ENCODE measurements at regions not wholly inside any gene's neighbourhood (a gene's known extent, or its start where the extent isn't known, plus 50 kb on each side); places are given as distances from the start of the nearest gene placed in this dataset.

- TF ChIP-seq, protein P1, sequence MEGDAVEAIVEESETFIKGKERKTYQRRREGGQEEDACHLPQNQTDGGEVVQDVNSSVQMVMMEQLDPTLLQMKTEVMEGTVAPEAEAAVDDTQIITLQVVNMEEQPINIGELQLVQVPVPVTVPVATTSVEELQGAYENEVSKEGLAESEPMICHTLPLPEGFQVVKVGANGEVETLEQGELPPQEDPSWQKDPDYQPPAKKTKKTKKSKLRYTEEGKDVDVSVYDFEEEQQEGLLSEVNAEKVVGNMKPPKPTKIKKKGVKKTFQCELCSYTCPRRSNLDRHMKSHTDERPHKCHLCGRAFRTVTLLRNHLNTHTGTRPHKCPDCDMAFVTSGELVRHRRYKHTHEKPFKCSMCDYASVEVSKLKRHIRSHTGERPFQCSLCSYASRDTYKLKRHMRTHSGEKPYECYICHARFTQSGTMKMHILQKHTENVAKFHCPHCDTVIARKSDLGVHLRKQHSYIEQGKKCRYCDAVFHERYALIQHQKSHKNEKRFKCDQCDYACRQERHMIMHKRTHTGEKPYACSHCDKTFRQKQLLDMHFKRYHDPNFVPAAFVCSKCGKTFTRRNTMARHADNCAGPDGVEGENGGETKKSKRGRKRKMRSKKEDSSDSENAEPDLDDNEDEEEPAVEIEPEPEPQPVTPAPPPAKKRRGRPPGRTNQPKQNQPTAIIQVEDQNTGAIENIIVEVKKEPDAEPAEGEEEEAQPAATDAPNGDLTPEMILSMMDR (IDR thresholded peaks at IDR 0.05; ENCODE audit: control extremely low read depth, extremely low read depth, low read depth, missing control alignments), result no peak
- DNase-seq (ENCODE audit: extremely low spot score), result no peak
- ChIA-PET POLR2A (no interaction called here), CTCF (no interaction called here)
These were observed 100.9 kb downstream of the KIF26A start for GRCh38 chr14:104239185-104239775.

DNA sequence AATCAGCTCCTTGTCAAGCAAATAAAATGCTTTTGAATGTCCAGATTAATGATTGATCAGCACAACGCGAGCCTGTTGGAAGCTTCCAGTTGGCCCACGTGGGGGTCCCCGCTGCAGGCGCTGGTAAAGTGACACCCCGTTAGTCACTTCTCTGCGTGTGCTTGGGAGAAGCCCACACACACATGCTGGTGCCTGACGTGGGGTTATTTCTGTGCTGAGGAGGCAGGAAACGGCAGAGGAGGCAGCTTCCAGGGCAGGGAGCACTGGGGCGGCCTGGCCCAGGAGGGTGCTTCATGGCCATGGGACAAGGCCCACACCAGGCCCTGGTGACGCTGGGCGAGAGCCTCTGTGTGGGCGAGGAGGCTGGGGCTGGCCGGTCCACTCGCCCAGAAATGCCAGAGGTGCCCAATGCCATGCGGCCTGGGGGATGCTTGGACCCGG, 101.5 kb downstream of the KIF26A start:
- DNase-seq (ENCODE audit: extremely low spot score), result no peak
- POLR2A ChIA-PET, result no interaction called here
- TF ChIP-seq, protein P1 (IDR thresholded peaks at IDR 0.05; ENCODE audit: control extremely low read depth, extremely low read depth, low read depth, missing control alignments), result no peak
- CTCF ChIA-PET, result no interaction called here

DNA sequence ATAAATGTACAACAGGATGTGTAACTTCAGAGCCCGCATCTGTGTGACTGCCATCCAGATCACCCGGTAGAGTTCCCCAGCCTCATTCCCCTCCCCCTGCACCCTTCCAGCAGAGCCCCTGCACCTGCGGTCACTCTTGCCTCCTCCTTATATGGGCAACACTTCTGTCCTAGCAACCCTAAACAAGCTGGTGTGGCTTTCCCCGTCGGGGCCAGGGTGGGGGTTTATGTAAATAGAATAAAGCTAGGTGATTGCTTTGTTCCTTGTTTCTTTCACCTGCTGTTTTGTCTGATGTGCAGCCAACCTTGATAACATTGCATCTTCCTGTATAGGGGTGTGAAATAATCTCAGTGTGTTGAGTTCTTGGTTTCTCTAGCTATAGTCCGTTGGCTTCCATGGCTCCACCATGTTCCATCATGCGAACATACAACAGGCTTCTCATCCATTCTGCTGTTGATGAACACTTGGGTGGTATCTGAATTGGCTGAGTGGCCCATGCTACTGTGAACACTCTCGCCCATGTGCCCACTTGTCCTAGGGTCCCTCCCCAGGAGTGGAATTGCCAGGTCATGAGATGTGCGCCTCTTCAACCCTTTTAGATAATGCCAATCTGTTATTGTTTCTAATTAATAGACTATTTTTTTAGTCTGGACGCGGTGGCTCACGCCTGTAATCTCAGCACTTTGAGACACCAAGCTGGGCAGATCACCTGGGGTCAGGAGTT, 102.2 kb downstream of the KIF26A start:
- POLR2A ChIA-PET, result no interaction called here
- TF ChIP-seq, protein P1 (IDR thresholded peaks at IDR 0.05; ENCODE audit: control extremely low read depth, extremely low read depth, low read depth, missing control alignments), result no peak
- DNase-seq (ENCODE audit: extremely low spot score), result no peak
- CTCF ChIA-PET, result no interaction called here

DNA sequence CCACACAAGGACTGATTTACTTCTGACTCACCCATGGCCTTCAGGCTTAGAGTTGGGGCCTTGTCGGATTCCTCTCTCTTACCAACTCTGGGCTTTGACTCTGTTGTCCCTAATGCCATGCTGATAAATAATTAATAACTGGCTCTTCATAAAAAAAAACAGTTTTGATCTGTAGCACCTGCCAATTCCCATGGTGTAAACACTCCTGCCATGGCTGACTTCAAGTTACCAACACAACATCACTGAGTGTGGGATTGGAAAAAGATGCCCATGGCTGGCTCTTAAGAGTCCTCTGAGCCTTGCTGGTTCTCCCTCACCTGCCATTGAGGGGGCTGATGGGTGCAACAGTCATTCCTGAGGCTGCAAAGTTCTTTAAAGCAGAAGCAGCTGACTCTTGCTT, 104.8 kb downstream of the KIF26A start:
- ChIA-PET CTCF (no interaction called here), POLR2A (no interaction called here)
- TF ChIP-seq, protein P1 (IDR thresholded peaks at IDR 0.05; ENCODE audit: control extremely low read depth, extremely low read depth, low read depth, missing control alignments), result no peak
- no peak for DNase-seq (ENCODE audit: extremely low spot score)

- CTCF ChIA-PET, result no interaction called here
These were observed 106.0 kb downstream of the KIF26A start for GRCh38 chr14:104244221-104245011.

DNA sequence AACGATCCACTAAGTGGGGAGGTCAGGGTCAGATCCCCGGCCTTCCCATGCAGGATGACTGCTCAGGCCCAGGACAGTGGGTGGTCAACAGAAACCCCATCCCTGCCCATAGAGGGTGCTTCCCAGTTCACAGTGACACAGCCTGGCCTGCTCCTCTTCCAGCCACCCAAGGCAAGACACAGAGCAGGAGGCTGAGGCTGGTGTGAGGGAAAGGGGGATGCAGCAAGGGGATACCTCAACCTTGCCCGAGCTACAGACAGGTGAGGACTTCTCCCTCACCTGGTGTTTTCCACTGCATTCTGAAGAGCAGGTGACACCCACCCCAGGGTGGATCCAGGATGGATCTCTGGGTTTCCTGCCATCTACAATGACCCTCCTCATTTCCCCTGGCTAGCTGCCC, 106.7 kb downstream of the KIF26A start:
- ChIA-PET CTCF (no interaction called here), POLR2A (no interaction called here)
- TF ChIP-seq, protein P1 (IDR thresholded peaks at IDR 0.05; ENCODE audit: control extremely low read depth, extremely low read depth, low read depth, missing control alignments), result no peak
- no peak for DNase-seq (ENCODE audit: extremely low spot score)

More at GRCh38 chr14:104244221-104245011, 106.0 kb downstream of the KIF26A start:
- TF ChIP-seq, protein P1 (IDR thresholded peaks at IDR 0.05; ENCODE audit: control extremely low read depth, extremely low read depth, low read depth, missing control alignments), result no peak
- POLR2A ChIA-PET, result no interaction called here
- no peak for DNase-seq (ENCODE audit: extremely low spot score)
